GM23248 (cell line): ENCODE measurements at regions not wholly inside any gene's neighbourhood (a gene's known extent, or its start where the extent isn't known, plus 50 kb on each side); places are given as distances from the start of the nearest gene placed in this dataset.

Source experiments
- DNase-seq: peaks from one replicate; pipeline ENCODE4 v3.0.0-alpha.2; 2015
- H2AFZ ChIP-seq: fragments of 200-600 bp; sonication (generic); 2 replicates; pipeline ENCODE4 v1.6.1; 2016; ENCODE audit warnings: antibody characterized with exemption
- H3F3A ChIP-seq: fragments of 200-600 bp; sonication (generic); 2 replicates; pipeline ENCODE4 v1.6.1; 2016; ENCODE audit warnings: mild to moderate bottlenecking, antibody characterized with exemption, mixed run types; ENCODE audit not compliant: insufficient read depth
- H3K27ac ChIP-seq: fragments of 200-600 bp; sonication (generic); 2 replicates; pipeline ENCODE4 v1.5.1; 2016; ENCODE audit warnings: mild to moderate bottlenecking
- H3K27me3 ChIP-seq: fragments of 200-600 bp; sonication (generic); replicated peaks from 2 replicates; pipeline ENCODE4 v1.6.1; 2016; ENCODE audit warnings: mild to moderate bottlenecking; ENCODE audit not compliant: insufficient read depth
- H3K36me3 ChIP-seq: fragments of 200-600 bp; sonication (generic); 2 replicates; pipeline ENCODE4 v1.6.1; 2016; ENCODE audit warnings: low read depth, mild to moderate bottlenecking
- H3K4me1 ChIP-seq: fragments of 200-600 bp; sonication (generic); 2 replicates; pipeline ENCODE4 v1.6.1; 2016; ENCODE audit warnings: mild to moderate bottlenecking; ENCODE audit not compliant: insufficient read depth
- H3K4me2 ChIP-seq: fragments of 200-600 bp; sonication (generic); one replicate; pipeline ENCODE4 v1.6.1; 2016; ENCODE audit warnings: mild to moderate bottlenecking; ENCODE audit not compliant: unreplicated experiment
- H3K4me3 ChIP-seq: fragments of 200-600 bp; sonication (generic); 2 replicates; pipeline ENCODE4 v1.5.1; 2016; ENCODE audit warnings: mild to moderate bottlenecking
- H3K79me2 ChIP-seq: fragments of 200-600 bp; sonication (generic); 2 replicates; pipeline ENCODE4 v1.6.1; 2016; ENCODE audit warnings: mild to moderate bottlenecking; ENCODE audit not compliant: insufficient read depth
- H3K9ac ChIP-seq: fragments of 200-600 bp; sonication (generic); 2 replicates; pipeline ENCODE4 v1.6.1; 2016; ENCODE audit warnings: mild to moderate bottlenecking
- H3K9me2 ChIP-seq: fragments of 200-600 bp; sonication (generic); 2 replicates; pipeline ENCODE4 v1.6.1; 2016; ENCODE audit warnings: mixed run types, mild to moderate bottlenecking, moderate library complexity; ENCODE audit not compliant: insufficient read depth
- H3K9me3 ChIP-seq: fragments of 200-600 bp; sonication (generic); one replicate; pipeline ENCODE4 v1.6.1; 2017; ENCODE audit warnings: low read depth
- H4K20me1 ChIP-seq: fragments of 200-600 bp; sonication (generic); 2 replicates; pipeline ENCODE4 v1.6.0; 2016; ENCODE audit not compliant: insufficient read depth
- EZH2 ChIP-seq: fragments of 200-600 bp; sonication (generic); IDR thresholded peaks from 2 replicates; pipeline ENCODE4 v1.6.1; 2018; ENCODE audit warnings: antibody characterized with exemption, mild to moderate bottlenecking; ENCODE audit not compliant: insufficient read depth, poor library complexity, severe bottlenecking
- EZH2phosphoT487 ChIP-seq: fragments of 200-600 bp; sonication (generic); IDR thresholded peaks from 2 replicates; pipeline ENCODE4 v1.6.1; 2018; ENCODE audit warnings: antibody characterized with exemption, moderate library complexity, mild to moderate bottlenecking, low read depth; ENCODE audit not compliant: insufficient read depth
- WGBS, 2 experiments: methylation state at CpG; one replicate each; pipeline ENCODE4 v1.1.6; 2015 to 2017; ENCODE audit warnings: low lambda C conversion rate in 2 of 2, low coverage in 1 of 2; ENCODE audit errors: missing lambda C conversion rate in 2 of 2; 5-methylcytosine and 5-hydroxymethylcytosine counted together
- in situ Hi-C: fragments of 300-500 bp; cut with MboI; formaldehyde crosslinking; loops from 2 replicates; pipeline ENCODE4 v1.15.0; 2020

DNA sequence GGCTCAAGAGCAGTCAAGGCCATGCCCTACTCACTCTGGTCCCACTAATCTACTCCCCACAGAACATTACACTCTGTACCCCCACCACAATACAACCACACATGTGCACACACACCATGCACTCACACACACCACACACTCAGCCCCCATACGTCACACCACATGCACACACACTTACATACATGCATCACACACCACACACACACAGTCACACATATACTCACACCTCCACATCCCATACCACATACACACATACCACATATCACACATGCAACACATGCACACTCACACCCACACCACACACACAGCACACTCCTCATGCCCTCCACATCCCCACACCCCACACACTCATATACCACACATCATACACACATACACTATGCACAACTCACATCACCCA lies 67.6 kb downstream of the RASL11A start:
- DNase-seq: no peak
- Histone ChIP-seq H3K4me3 (no peak overlapping the region), H3K36me3 (no peaks in the 10 kb centered on the region), H3K4me2 (no peak overlapping the region), H3K79me2 (no peaks in the 10 kb centered on the region), H3K4me1 (no peaks in the 10 kb centered on the region), H4K20me1 (no peaks in the 10 kb centered on the region), H3K27me3 (peaks cover 6% of the 10 kb centered on the region), H3K27ac (no peak overlapping the region), H3K9me2 (no peaks in the 10 kb centered on the region), H3K9ac (no peak overlapping the region), H2AFZ (no peak overlapping the region), H3K9me3 (no peaks in the 10 kb centered on the region), H3F3A (no peaks in the 10 kb centered on the region)
- in situ Hi-C loops: no loop called here
- TF ChIP-seq EZH2phosphoT487 (no peak), EZH2 (no peak)
- 33 to 56% methylated on average over 1 of the region's 1 CpG for WGBS, 2 experiments

DNA sequence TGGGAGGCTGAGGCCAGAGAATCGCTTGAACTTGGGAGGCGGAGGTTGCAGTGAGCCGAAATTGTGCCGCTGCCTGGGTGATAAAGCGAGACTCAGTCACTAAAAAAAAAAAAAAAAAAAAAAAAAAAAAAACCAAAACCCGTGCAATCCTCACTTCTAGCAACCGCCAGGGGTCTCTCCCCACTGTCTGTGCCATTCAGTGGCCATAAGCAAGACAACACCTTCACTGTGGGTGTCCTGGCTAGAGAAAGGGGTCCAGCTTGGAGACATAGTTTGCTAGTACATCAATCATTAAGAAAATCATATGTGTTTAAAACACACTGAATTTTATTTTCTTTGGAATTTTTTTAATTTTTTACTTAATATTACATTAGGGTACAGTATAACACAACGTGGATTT lies 68.2 kb downstream of the RASL11A start:
- Histone ChIP-seq H3K9me2 (no peaks in the 10 kb centered on the region), H3F3A (no peaks in the 10 kb centered on the region), H3K9ac (no peak overlapping the region), H3K36me3 (no peaks in the 10 kb centered on the region), H3K27me3 (peaks cover 10% of the 10 kb centered on the region), H3K27ac (no peak overlapping the region), H3K4me2 (no peak overlapping the region), H3K79me2 (no peaks in the 10 kb centered on the region), H3K4me3 (no peak overlapping the region), H4K20me1 (no peaks in the 10 kb centered on the region), H3K4me1 (no peaks in the 10 kb centered on the region), H2AFZ (no peak overlapping the region), H3K9me3 (no peaks in the 10 kb centered on the region)
- TF ChIP-seq EZH2phosphoT487: no peak
- TF ChIP-seq EZH2: no peak
- peak; percentile 20 for DNase-seq
- WGBS, 2 experiments: 46 to 60% methylated on average over 6 to 8 of the region's 8 CpGs
- in situ Hi-C loops: no loop called here

DNA sequence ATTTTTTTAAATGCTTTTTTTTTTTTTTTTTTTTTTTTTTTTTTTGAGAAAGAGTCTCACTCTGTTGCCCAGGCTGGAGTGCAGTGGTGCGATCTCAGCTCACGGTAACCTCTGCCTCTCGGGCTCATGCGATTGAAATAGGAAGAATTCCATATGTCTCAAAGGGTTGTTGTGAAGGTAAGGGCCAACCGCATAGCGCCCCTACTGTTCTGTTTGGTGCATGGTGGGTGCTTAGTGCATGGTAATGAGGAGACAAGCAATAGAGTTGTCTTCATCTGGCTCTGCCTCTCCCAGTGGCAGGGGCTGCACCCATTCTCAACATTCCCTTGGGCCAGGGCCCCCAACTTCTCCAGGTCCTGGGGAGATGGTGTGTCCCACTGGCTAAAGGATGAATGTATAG lies 68.7 kb downstream of the RASL11A start:
- in situ Hi-C loops: no loop called here
- no peak overlapping the region for H2AFZ ChIP-seq
- no peak for TF ChIP-seq EZH2
- TF ChIP-seq EZH2phosphoT487: no peak
- H3K4me3 ChIP-seq: no peak overlapping the region
- DNase-seq: peak; percentile 50
- 11 to 18% methylated on average over 6 of the region's 6 CpGs for WGBS, 2 experiments
- no peaks in the 10 kb centered on the region for H3K4me1 ChIP-seq
- H4K20me1 ChIP-seq: no peaks in the 10 kb centered on the region
- H3K27me3 ChIP-seq: peaks cover 15% of the 10 kb centered on the region
- no peaks in the 10 kb centered on the region for H3K9me2 ChIP-seq
- no peak overlapping the region for H3K27ac ChIP-seq
- no peaks in the 10 kb centered on the region for H3K36me3 ChIP-seq
- H3F3A ChIP-seq: no peaks in the 10 kb centered on the region
- no peaks in the 10 kb centered on the region for H3K79me2 ChIP-seq
- H3K9me3 ChIP-seq: no peaks in the 10 kb centered on the region
- no peak overlapping the region for H3K9ac ChIP-seq
- H3K4me2 ChIP-seq: no peak overlapping the region

DNA sequence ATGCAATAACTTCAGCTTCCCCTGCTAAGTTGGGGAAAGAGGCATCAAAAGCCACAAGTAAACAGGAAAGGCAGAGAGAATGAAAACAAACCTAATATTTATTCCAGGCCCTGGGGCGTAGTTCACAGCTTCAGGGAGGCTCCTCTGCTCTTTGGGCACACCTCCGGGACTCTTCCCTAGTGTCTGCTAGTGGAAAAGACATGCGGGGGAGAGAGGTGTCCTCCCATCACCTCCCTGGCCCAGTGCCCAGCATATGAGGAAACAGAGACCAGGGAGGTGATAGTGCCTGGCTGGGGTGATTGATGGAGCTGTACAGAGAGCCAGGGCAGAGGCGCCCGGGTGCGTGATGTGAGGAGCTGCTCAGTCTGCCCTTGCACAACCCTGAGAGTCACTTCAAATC lies 71.0 kb downstream of the RASL11A start:
- WGBS, 2 experiments: 48 to 50% methylated on average over 6 of the region's 6 CpGs
- H3K9me3 ChIP-seq: no peaks in the 10 kb centered on the region
- H3K36me3 ChIP-seq: no peaks in the 10 kb centered on the region
- no peaks in the 10 kb centered on the region for H3K4me1 ChIP-seq
- no peak overlapping the region for H3K4me2 ChIP-seq
- H3K4me3 ChIP-seq: no peak overlapping the region
- H4K20me1 ChIP-seq: no peaks in the 10 kb centered on the region
- no peak overlapping the region for H3K27ac ChIP-seq
- in situ Hi-C loops: no loop called here
- no peak overlapping the region for H2AFZ ChIP-seq
- peaks cover 36% of the 10 kb centered on the region for H3K27me3 ChIP-seq
- DNase-seq: no peak
- no peaks in the 10 kb centered on the region for H3K9me2 ChIP-seq
- TF ChIP-seq EZH2 (no peak), EZH2phosphoT487 (no peak)
- H3K9ac ChIP-seq: no peak overlapping the region
- no peaks in the 10 kb centered on the region for H3K79me2 ChIP-seq
- no peaks in the 10 kb centered on the region for H3F3A ChIP-seq

DNA sequence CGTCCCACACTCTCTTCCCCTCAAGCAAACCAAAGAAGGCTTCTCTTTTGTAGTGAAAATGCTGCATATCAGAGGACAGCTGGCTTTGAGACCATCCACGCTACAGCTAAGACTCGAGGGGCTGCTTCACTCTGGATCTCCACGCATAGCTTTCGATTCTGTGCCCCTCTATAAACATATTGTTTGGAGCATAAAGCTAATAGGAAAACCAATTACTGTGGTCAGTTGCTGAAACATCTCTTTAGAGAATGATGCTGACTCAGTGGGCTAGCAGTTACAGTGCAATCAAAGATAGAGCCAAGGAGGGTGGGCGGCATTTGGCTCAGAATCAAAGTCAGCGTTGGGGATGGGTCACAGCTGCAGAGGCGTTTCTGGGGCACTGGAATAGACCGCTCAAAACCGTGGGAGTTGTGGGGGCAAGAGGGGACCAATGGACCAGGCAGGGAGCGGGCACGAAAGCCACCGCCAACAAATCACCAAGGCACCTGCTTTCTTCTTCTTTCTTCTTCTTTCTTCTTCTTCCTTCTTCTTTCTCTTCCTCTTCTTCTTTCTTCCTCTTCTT lies 76.7 kb downstream of the RASL11A start:
- in situ Hi-C loops: no loop called here
- H3K79me2 ChIP-seq: no peaks in the 10 kb centered on the region
- no peaks in the 10 kb centered on the region for H3K36me3 ChIP-seq
- H3K9me2 ChIP-seq: no peaks in the 10 kb centered on the region
- no peaks in the 10 kb centered on the region for H3K4me1 ChIP-seq
- DNase-seq: no peak
- peaks cover 36% of the 10 kb centered on the region for H3K27me3 ChIP-seq
- no peak overlapping the region for H3K9ac ChIP-seq
- no peak for TF ChIP-seq EZH2
- no peak for TF ChIP-seq EZH2phosphoT487
- 47 to 51% methylated on average over 13 of the region's 13 CpGs for WGBS, 2 experiments
- no peak overlapping the region for H3K4me2 ChIP-seq
- H3K4me3 ChIP-seq: no peak overlapping the region
- H3K9me3 ChIP-seq: no peaks in the 10 kb centered on the region
- no peaks in the 10 kb centered on the region for H3F3A ChIP-seq
- H3K27ac ChIP-seq: no peak overlapping the region
- no peak overlapping the region for H2AFZ ChIP-seq
- H4K20me1 ChIP-seq: no peaks in the 10 kb centered on the region
